Femur (tissue), 1 donor: ENCODE measurements at regions not wholly inside any gene's neighbourhood (a gene's known extent, or its start where the extent isn't known, plus 50 kb on each side); places are given as distances from the start of the nearest gene placed in this dataset.

Source experiments
- DNase-seq: peaks from one replicate; pipeline ENCODE4 v3.0.0-alpha.2; 2017

- DNase-seq = no peak
Measured at GRCh38 chr4:123102897-123103471, 180.6 kb upstream of the NUDT6 start.

GRCh38 chr4:123104310-123105025 is 182.1 kb upstream of the NUDT6 start:
- no peak for DNase-seq

DNA sequence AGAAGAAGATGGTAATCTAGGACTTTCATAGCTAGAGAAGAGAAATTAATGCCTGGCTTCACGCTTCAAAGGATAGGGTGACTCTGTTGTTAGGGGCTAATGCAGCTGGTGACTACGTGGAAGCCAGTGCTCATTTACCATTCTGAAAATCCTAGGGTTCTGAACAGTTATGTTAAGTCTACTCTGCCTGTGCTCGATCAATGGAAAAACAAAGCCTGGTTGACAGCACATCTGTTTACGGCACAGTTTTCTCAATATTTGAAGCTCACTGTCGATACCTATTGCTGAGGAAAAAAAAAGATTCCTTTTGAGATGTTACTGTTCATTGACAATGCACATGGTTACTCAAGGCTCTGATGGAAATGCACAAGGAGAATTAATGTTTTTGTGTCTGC is 182.6 kb upstream of the NUDT6 start:
- no peak for DNase-seq

- DNase-seq = no peak
Measured at GRCh38 chr4:123106747-123107146, 184.3 kb upstream of the NUDT6 start.

- DNase-seq = no peak
Measured at GRCh38 chr4:123107444-123108252, 185.3 kb upstream of the NUDT6 start.

DNA sequence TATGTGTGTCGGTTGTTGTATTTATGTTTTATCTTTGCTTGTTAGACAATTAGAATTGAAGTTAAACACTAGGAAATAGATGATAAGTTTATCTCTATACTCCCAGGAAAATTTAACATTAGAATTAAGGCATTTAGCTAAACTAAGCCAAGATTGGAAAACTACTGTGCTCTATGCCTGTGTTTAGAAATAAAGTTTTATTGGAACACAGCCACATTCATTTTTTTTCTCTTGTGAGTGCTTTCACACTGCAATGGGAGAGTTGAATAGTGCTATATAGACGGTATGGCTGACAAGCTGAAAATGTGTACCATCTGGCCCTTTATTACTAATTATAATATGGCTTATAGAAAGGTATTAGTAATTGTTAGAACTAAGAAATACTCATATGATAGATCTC is 186.7 kb upstream of the NUDT6 start:
- DNase-seq = no peak

DNA sequence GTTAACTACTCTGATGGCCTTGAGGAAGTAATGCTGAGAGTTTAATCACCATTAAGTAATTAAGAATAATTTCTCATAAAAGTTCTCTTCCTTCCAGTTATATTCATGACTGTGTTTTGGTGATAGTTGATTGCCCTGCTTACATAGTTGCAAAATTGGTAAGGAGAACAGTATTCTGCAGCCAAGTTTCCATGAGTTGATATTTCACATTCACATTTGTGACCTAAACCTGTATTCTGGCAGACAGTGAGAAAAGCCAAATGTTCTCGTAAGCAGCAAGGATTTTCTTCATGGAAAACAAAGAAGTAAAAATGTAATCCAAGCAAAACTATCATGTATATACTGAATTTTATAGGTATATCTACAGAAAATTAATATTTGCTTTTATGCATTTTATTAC is 187.8 kb upstream of the NUDT6 start:
- DNase-seq = no peak

- no peak for DNase-seq
Measured at GRCh38 chr4:123110685-123111084, 188.3 kb upstream of the NUDT6 start.

DNA sequence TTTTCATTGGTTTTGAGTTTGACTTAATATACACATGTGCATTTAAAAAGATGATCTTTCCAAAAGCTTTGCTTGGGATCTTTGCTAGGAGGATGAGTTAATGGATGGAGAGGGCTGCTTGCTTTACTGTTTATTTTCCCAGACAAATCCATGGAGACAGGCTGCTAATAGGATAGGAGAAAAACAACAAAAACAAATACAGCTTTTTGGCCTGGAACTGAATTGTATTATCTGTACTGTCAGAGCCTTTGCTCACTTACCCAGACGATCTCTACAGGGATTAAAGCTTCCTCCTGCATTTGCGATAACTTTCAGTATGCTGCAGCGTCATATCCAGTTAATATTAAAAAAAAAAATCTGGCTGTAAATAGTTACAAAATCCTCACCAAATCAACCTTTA is 190.8 kb upstream of the NUDT6 start:
- DNase-seq = no peak

- DNase-seq = no peak
Measured at GRCh38 chr4:123114084-123114914, 191.9 kb upstream of the NUDT6 start.

GRCh38 chr4:123114915-123115756 is 192.7 kb upstream of the NUDT6 start:
- DNase-seq = no peak

DNA sequence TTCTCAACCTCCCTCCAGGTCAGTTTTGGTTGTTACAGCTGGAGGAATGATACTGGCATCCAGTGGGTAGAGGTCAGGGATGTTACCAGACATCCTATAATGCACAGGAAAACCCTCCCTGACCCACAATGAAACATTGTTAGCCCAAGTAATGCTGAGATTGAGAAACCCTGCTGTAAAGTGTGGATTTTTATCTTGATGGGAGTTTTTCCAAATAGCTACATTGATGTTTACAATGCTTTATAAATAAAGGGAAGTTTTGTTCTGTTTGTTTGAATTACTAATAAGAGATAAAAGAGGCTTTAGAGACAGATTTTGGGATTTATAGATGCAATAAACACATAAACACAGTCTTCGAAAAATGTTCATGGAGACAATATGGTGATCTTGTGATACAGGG is 194.0 kb upstream of the NUDT6 start:
- DNase-seq = no peak

GRCh38 chr4:123120473-123120872 is 198.1 kb upstream of the NUDT6 start:
- DNase-seq = no peak

DNA sequence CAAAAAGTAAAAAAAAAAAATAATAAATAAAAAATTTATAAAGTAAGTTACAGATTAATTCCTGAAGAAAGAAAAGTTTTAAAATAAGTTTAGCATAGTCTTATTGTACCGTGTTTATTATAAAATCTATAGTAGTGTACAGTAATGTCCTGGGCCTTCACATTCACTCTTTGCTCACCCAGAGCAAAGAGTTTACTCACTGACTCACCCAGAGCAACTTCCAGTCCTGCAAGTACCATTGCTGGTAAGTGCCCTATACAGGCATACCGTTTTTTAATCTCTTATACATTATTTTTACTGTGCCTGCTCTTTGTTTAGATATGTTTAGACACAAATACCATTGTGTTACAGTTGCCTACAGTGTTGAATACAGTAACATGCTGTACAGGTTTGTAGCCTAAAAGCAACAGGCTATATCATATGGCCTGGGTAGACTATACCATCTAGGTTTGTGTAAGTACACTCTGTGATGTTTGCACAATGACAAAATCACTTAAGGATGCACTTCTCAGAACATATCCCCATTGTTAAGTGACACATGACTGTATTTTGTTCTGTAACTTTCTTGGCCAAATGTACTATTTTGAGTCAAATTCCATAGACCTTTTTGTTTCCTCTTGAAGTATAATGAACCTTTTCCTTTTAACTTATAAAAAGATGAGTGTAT is 199.0 kb upstream of the NUDT6 start:
- DNase-seq = no peak

DNA sequence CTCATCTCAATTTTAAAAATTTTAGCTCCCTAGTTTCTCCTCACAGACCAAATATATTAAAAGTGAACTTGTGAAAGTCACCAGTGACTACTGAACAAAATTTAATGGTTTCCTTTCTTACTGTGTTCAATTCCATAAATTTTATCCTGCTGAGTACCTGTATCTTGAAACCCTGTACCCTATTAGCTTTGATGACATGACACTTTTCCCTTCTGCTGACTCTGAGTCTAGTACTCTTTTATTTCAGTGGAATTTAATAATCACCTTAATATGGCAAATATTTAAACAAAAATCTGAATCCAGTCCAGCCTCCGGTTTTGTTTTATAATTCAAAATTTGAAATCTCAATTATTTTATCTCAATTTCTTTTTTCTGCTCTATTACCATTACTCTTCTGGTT is 203.1 kb upstream of the NUDT6 start:
- DNase-seq = no peak

DNA sequence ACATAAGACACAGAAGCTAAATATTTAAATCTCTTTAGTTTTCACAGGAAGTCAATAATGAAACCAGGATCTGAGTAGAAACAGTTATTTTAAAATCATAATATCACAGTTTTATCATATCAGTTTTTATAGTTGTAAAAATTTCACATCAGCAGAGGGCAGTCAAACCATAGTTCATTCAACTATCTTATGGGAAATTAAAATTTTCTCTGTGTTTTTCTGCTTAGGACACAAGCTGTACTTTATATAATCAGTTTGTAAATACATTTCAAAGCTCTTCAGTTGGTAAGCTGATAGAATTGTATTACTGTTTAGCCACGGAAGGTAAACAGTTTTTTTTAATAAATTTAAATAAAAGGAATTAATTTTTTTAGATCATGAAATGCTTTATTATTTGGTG is 204.8 kb upstream of the NUDT6 start:
- no peak for DNase-seq

DNA sequence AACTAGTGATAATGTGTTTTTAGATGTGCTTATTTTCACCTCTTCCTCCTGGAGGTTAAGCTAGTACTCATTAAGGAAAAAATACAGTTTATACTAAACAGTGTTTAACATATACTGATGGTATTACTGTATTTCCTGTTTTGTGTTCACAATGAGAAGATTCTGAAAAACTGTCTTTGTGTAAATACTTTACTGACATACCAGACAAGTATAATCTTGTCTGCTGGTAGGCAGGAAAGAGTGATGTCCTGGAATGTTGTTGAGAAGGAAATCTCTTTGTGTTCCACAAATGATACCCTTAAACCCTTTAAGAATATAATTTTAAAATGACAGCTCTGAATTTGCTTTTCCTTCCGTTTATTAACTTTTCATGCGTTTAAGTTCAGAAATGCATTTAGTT is 205.5 kb upstream of the NUDT6 start:
- no peak for DNase-seq

- DNase-seq = no peak
Measured at GRCh38 chr4:123133397-123134050, 211.1 kb upstream of the NUDT6 start.

DNA sequence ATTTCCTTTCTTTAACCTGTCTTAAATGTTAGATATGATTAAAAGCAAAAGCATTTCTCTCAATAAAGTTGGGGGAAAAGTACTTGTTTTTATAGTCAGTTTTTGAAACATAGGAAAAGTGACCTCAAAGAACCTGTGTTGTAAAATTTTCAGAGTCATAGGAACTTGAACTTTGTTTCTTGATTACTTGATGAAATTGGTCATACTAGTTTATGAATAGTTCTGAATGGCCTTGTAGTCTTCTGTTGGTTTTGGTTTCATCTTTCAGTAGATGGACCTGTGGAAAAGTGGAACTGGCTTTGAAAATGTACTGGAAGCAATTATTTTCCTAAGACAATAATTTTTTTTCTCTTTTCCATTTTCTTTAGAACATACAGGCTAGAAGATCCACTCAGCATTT is 222.2 kb upstream of the NUDT6 start:
- DNase-seq = no peak

- DNase-seq = no peak
Measured at GRCh38 chr4:123158576-123158975, 236.2 kb upstream of the NUDT6 start.

DNA sequence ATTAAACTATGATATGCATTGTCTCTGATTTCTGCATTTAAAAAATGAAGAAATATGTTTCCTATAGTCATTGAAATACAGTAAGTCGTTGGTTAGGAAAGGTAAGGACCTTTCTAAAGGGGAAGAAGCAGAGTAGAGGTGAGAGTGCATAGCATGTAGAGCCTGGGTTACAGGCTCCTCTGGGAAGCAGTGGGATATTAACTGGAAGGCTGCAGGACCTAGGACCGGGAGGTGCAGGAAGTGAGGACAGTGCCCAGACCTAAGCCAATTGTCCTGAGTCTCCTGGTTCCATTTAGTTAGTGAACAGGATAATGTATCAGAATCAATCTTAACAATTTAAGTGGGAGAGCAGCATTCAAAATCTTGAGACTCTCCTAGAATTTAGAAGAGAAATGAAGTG is 237.1 kb upstream of the NUDT6 start:
- no peak for DNase-seq
